AG04449 (cell line): ENCODE measurements at regions not wholly inside any gene's neighbourhood (a gene's known extent, or its start where the extent isn't known, plus 50 kb on each side); places are given as distances from the start of the nearest gene placed in this dataset.
"Not testable (repeated sequence)": the region's sequence is repeated elsewhere in the genome, so short reads cannot be mapped to it uniquely, and the experiment has no call there.

Experiments used
- CTCF ChIA-PET: fragments of 350-600 bp; formaldehyde crosslinking; extraction: SDS; loops from one replicate; lab custom pipeline; 2021; ENCODE audit warnings: antibody characterized with exemption; lab: Yijun Ruan, JAX
- POLR2A ChIA-PET: fragments of 400-600, 350-600 bp; formaldehyde crosslinking; extraction: SDS; loops from one replicate; lab custom pipeline; 2020; ENCODE audit warnings: antibody characterized with exemption, inconsistent platforms; lab: Yijun Ruan, JAX
- DNase-seq: peaks from one replicate; pipeline ENCODE4 v3.0.0-alpha.2; 2010; ENCODE audit warnings: low read depth, low spot score
- H3K4me3 ChIP-seq: 2 replicates; pipeline ENCODE4 v1.5.1; 2011; ENCODE audit warnings: low read depth, mild to moderate bottlenecking, control low read depth, low read length
- TF ChIP-seq, protein P1 (sequence below): IDR thresholded peaks from one replicate; pipeline ENCODE4 v1.5.1; 2011; ENCODE audit warnings: mild to moderate bottlenecking, moderate library complexity, low read length, control low read depth, inconsistent platforms; ENCODE audit not compliant: insufficient read depth; ENCODE audit errors: missing control alignments

DNA sequence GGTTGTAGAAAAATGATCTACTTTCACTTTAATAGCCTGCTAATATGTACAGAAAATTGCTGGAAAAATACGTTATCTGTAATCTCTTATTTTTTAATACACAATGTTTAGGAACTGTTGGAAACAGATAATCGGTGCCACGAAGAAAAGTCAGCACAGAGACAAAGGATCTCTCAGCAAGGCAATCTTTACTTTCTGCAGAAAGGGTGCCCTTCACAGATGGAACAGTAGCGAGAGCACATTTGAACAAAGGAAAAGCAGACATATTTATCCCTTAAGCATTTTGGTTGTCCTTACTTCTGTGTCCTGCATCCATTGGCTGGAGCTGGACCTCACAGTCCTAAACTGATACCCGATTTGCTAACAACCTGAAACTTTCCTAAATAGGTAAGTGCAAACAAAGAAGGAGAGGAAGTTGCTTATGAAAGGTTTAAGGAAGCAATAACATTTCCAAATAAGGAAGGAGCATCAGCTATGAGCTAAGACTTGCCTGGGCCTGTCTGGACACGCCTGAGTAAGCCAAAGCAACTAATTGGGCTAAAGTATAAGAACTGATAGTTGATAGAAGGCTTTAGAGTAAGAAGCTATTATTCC, 640.0 kb downstream of the SH2D4B start:
- TF ChIP-seq, protein P1, sequence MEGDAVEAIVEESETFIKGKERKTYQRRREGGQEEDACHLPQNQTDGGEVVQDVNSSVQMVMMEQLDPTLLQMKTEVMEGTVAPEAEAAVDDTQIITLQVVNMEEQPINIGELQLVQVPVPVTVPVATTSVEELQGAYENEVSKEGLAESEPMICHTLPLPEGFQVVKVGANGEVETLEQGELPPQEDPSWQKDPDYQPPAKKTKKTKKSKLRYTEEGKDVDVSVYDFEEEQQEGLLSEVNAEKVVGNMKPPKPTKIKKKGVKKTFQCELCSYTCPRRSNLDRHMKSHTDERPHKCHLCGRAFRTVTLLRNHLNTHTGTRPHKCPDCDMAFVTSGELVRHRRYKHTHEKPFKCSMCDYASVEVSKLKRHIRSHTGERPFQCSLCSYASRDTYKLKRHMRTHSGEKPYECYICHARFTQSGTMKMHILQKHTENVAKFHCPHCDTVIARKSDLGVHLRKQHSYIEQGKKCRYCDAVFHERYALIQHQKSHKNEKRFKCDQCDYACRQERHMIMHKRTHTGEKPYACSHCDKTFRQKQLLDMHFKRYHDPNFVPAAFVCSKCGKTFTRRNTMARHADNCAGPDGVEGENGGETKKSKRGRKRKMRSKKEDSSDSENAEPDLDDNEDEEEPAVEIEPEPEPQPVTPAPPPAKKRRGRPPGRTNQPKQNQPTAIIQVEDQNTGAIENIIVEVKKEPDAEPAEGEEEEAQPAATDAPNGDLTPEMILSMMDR = no peak
- POLR2A ChIA-PET = no interaction called here
- CTCF ChIA-PET = no interaction called here
- no peak overlapping the region for H3K4me3 ChIP-seq
- DNase-seq = no peak

GRCh38 chr10:81179324-81179723, 641.6 kb downstream of the SH2D4B start:
- TF ChIP-seq, protein P1 = no peak

DNA sequence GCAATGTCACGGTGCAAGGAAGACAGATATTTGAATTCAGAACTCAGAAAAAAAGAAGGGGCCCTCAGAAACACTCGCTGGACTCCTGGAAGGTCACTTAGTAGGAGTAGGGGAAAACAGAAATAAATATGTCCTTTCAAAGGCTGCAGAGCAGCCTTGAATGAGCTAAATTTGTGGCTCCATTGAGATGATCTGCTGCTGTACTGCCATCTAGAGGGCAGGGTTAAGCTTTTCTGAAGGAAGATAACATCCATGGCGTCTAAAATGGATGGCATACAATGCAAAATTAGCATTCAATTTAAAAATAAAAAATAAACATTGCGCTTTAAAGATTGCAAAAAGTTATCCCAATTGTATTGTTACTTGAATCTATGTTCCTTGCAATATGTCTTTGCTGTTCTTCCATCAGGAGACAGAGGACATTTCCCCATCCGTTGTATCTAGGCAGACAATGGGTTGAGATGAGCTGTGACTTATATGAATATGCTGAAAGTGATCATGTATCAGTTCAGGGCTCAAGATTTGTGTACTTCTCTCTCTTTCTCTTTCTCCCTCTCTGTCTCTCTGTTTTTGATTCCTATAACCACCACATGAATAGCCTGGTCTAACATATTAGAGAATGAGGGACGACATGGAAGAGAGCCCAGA, 642.2 kb downstream of the SH2D4B start:
- CTCF ChIA-PET = no interaction called here
- H3K4me3 ChIP-seq = no peak overlapping the region
- no peak for DNase-seq
- POLR2A ChIA-PET = no interaction called here
- TF ChIP-seq, protein P1 = no peak

More at GRCh38 chr10:81179324-81179723, 641.6 kb downstream of the SH2D4B start:
- ChIA-PET CTCF (no interaction called here), POLR2A (no interaction called here)
- H3K4me3 ChIP-seq = no peak overlapping the region
- DNase-seq = no peak

DNA sequence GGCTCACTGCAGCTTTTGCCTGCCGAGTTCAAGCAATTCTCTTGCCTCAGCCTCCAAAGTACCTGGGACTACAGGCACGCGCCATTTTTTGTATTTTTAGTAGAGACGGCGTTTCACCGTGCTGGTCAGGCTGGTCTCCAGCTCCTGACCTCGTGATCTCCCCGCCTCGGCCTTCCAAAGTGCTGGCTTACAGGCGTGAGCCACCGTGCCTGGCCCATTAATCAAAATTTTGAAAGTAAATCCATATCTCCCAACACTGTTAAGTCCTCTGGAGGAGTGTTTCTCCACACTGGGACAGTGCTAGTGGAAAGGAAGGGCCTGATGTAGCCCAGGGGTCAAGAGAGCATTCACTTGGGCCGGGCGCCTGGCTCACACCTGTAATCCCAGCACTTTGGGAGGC, 644.6 kb downstream of the SH2D4B start:
- CTCF ChIA-PET = no interaction called here
- TF ChIP-seq, protein P1 = no peak
- no peak overlapping the region for H3K4me3 ChIP-seq
- POLR2A ChIA-PET = no interaction called here
- DNase-seq = no peak

GRCh38 chr10:81192221-81192788, 654.6 kb downstream of the SH2D4B start:
- DNase-seq = no peak
- CTCF ChIA-PET = no interaction called here
- TF ChIP-seq, protein P1 = no peak
- H3K4me3 ChIP-seq = no peak overlapping the region
- POLR2A ChIA-PET = no interaction called here

DNA sequence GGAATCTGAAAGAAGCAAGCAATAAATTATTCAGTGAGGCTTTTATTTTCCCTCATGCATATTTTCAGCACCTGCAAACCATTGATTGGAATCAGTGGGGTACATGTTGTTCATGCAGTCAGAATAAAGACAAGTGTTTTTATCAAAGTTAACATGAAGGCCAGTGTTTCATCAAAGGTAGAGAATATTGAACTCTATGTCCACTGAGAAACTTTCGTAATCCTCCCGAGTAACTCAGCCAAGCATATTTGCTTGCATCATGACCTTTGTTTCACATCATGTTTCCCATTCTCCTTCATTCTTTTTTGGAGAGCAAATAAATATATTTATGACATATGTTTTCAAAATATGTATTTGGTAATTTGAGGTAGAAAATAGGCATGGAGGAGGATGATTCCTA, 663.1 kb downstream of the SH2D4B start:
- TF ChIP-seq, protein P1 = no peak
- ChIA-PET POLR2A (no interaction called here), CTCF (no interaction called here)
- no peak for DNase-seq
- no peak overlapping the region for H3K4me3 ChIP-seq

- H3K4me3 ChIP-seq, CTCF ChIA-PET, DNase-seq, POLR2A ChIA-PET: not testable (repeated sequence)
Measured at GRCh38 chr10:81207359-81207758, 667.6 kb upstream of the NRG3 start.
